Testis (tissue), 2 donors: ENCODE measurements at regions not wholly inside any gene's neighbourhood (a gene's known extent, or its start where the extent isn't known, plus 50 kb on each side); places are given as distances from the start of the nearest gene placed in this dataset.
"Not testable (repeated sequence)": the region's sequence is repeated elsewhere in the genome, so short reads cannot be mapped to it uniquely, and the experiment has no call there.

Experiments
- CTCF ChIP-seq, 3 experiments: fragments of 450-650 bp in 2 of 3; fragments of 200-600 bp in 1 of 3; sonication (generic) in 1 of 3; IDR thresholded peaks; one replicate each; pipeline ENCODE4 v1.5.1; 2016 to 2019; ENCODE audit warnings: antibody characterized with exemption in 3 of 3, mild to moderate bottlenecking in 2 of 3, moderate library complexity in 1 of 3
- POLR2A ChIP-seq: fragments of 450-650 bp; IDR thresholded peaks from one replicate; pipeline ENCODE4 v1.6.1; 2017; ENCODE audit warnings: antibody characterized with exemption, mild to moderate bottlenecking, moderate library complexity

DNA sequence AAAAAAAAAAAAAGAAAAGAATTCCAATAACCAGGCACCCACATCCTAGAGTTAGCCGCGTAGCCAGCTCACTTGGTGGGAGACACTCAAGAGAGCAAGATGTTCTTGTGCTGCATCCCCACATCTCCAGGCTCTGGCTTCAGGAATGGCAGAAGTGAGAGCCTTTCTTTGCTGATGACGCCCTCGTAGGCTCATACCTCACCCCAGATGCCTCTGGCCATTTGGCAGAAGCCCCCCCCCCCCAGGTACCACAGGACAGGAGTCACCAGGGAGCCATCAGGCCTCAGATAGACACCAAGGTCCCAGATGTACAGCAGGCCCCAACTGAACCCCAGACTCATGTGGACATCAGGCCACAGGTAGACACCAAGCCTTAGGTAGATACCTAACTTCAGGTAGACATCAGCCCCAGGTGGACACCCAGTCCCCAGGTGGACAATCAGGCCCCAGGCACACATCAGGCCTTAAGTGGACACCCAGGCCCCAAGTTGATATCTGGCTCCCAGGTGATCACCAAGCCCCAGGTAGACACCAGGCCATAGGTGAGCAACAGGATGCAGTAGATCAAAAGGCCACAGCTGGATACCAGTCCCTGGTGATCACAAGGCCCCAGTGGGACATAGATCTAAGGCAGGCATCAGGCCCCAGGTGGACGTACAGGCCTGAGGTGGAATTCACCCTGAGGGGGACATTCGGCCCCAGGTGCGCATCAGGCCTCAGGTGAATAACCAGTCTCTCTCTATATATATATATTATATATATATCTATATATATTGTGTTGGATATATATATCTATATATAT, 202.5 kb downstream of the POTEM start:
- TF ChIP-seq CTCF (IDR thresholded peaks at IDR 0.05); POLR2A: not testable (repeated sequence)
